Thoracic aorta (tissue), 2 donors: ENCODE measurements at regions not wholly inside any gene's neighbourhood (a gene's known extent, or its start where the extent isn't known, plus 50 kb on each side); places are given as distances from the start of the nearest gene placed in this dataset.

Source experiments
- ATAC-seq: fragments of 150-250 bp; one replicate; pipeline ENCODE4 v1.8.0; 2017; ENCODE audit warnings: low read depth; ENCODE audit not compliant: insufficient number of reproducible peaks, low FRiP score
- DNase-seq: peaks from one replicate; pipeline ENCODE4 v3.0.0-alpha.2; 2020; ENCODE audit warnings: low spot score
- H3K27ac ChIP-seq, 2 donors: fragments of 200-600 bp; sonication (generic); 1 replicate in 1 of 2; 2 replicates in 1 of 2; pipeline ENCODE4 v1.5.1; 2016; ENCODE audit warnings: mild to moderate bottlenecking in 2 of 2, moderate library complexity in 2 of 2
- H3K27me3 ChIP-seq: fragments of 200-600 bp; sonication (generic); replicated peaks from 2 replicates; pipeline ENCODE4 v1.6.0; 2016; ENCODE audit warnings: mild to moderate bottlenecking; ENCODE audit not compliant: insufficient read depth
- H3K36me3 ChIP-seq: fragments of 200-600 bp; sonication (generic); one replicate; pipeline ENCODE4 v1.5.1; 2016
- H3K4me1 ChIP-seq, 2 donors: fragments of 200-600 bp; sonication (generic); 1 replicate in 1 of 2; 2 replicates in 1 of 2; pipeline versions ENCODE4 v1.5.1 to v1.6.0; 2016; ENCODE audit warnings: low read depth in 2 of 2, mild to moderate bottlenecking in 1 of 2; ENCODE audit not compliant: control insufficient read depth in 1 of 2
- H3K4me3 ChIP-seq: fragments of 200-600 bp; sonication (generic); 2 replicates; pipeline ENCODE4 v1.5.1; 2016; ENCODE audit warnings: mild to moderate bottlenecking
- H3K9me3 ChIP-seq: fragments of 200-600 bp; sonication (generic); 2 replicates; pipeline ENCODE4 v1.5.1; 2016
- CTCF ChIP-seq: fragments of 200-600 bp; sonication (generic); IDR thresholded peaks from one replicate; pipeline ENCODE4 v1.5.1; 2019; ENCODE audit warnings: antibody characterized with exemption

- ATAC-seq: no peak
- Histone ChIP-seq H3K27ac (no peak overlapping the region), H3K27me3 (no peaks in the 10 kb centered on the region), H3K4me1 (no peaks in the 10 kb centered on the region), H3K36me3 (no peaks in the 10 kb centered on the region), H3K9me3 (no peaks in the 10 kb centered on the region), H3K4me3 (no peak overlapping the region)
- no peak for DNase-seq
- no peak for TF ChIP-seq CTCF
Observed at GRCh38 chr16:8251298-8251697, 339.0 kb downstream of the TMEM114 start.

GRCh38 chr16:8247993-8248392 is 342.3 kb downstream of the TMEM114 start:
- no peak overlapping the region for H3K27ac ChIP-seq
- no peaks in the 10 kb centered on the region for H3K36me3 ChIP-seq
- no peaks in the 10 kb centered on the region for H3K9me3 ChIP-seq
- no peak overlapping the region for H3K4me3 ChIP-seq
- ATAC-seq: no peak
- H3K27me3 ChIP-seq: no peaks in the 10 kb centered on the region
- TF ChIP-seq CTCF: no peak
- DNase-seq: no peak
- no peaks in the 10 kb centered on the region for H3K4me1 ChIP-seq

GRCh38 chr16:8243981-8244380 is 346.3 kb downstream of the TMEM114 start:
- Histone ChIP-seq H3K27me3 (no peaks in the 10 kb centered on the region), H3K4me3 (no peak overlapping the region), H3K27ac (no peak overlapping the region), H3K36me3 (no peaks in the 10 kb centered on the region), H3K9me3 (no peaks in the 10 kb centered on the region), H3K4me1 (no peaks in the 10 kb centered on the region)
- no peak for TF ChIP-seq CTCF
- ATAC-seq (no peak), DNase-seq (no peak)

GRCh38 chr16:8241408-8241807 is 348.9 kb downstream of the TMEM114 start:
- Histone ChIP-seq H3K27me3 (no peaks in the 10 kb centered on the region), H3K4me1 (no peaks in the 10 kb centered on the region), H3K36me3 (no peaks in the 10 kb centered on the region), H3K9me3 (no peaks in the 10 kb centered on the region), H3K27ac (no peak overlapping the region), H3K4me3 (no peak overlapping the region)
- DNase-seq (no peak), ATAC-seq (no peak)
- TF ChIP-seq CTCF: no peak

- Histone ChIP-seq H3K27me3 (no peaks in the 10 kb centered on the region), H3K4me1 (no peaks in the 10 kb centered on the region), H3K9me3 (no peaks in the 10 kb centered on the region), H3K4me3 (no peak overlapping the region), H3K36me3 (no peaks in the 10 kb centered on the region), H3K27ac (no peak overlapping the region)
- ATAC-seq (no peak), DNase-seq (no peak)
- TF ChIP-seq CTCF: no peak
Observed at GRCh38 chr16:8239443-8239842, 350.9 kb downstream of the TMEM114 start.
